OCI-LY1 (cell line): ENCODE measurements at regions not wholly inside any gene's neighbourhood (a gene's known extent, or its start where the extent isn't known, plus 50 kb on each side); places are given as distances from the start of the nearest gene placed in this dataset.

Experiments
- H2AFZ ChIP-seq: fragments of 200-600 bp; sonication (generic), shearing (Covaris generic); 2 replicates; pipeline ENCODE4 v1.6.0; 2014; ENCODE audit warnings: antibody characterized with exemption, mild to moderate bottlenecking, low read length
- H3F3A ChIP-seq: fragments of 200-600 bp; sonication (generic), shearing (Covaris generic); 2 replicates; pipeline ENCODE4 v1.6.0; 2014; ENCODE audit warnings: mild to moderate bottlenecking, antibody characterized with exemption, low read length, moderate library complexity; ENCODE audit not compliant: insufficient read depth
- H3K27ac ChIP-seq: fragments of 200-600 bp; sonication (generic); 2 replicates; pipeline ENCODE4 v1.5.1; 2014; ENCODE audit warnings: low read length, mixed run types, mild to moderate bottlenecking, low read depth; ENCODE audit not compliant: poor library complexity, severe bottlenecking
- H3K27me3 ChIP-seq: fragments of 200-600 bp; sonication (generic); 2 replicates; pipeline ENCODE4 v1.6.0; 2014; ENCODE audit warnings: antibody characterized with exemption, mild to moderate bottlenecking, low read length, moderate library complexity; ENCODE audit not compliant: insufficient read depth
- H3K36me3 ChIP-seq: fragments of 200-600 bp; sonication (generic); 2 replicates; pipeline ENCODE4 v1.6.1; 2014; ENCODE audit warnings: mild to moderate bottlenecking, antibody characterized with exemption, low read length, moderate library complexity, mixed read lengths; ENCODE audit not compliant: insufficient read depth
- H3K4me1 ChIP-seq: fragments of 200-600 bp; sonication (generic); 2 replicates; pipeline ENCODE4 v1.5.1; 2014; ENCODE audit warnings: mild to moderate bottlenecking, low read length, moderate library complexity; ENCODE audit not compliant: insufficient read depth, severe bottlenecking
- H3K4me2 ChIP-seq: fragments of 200-600 bp; sonication (generic), shearing (Covaris generic); 2 replicates; pipeline ENCODE4 v1.6.1; 2014; ENCODE audit warnings: low read length
- H3K4me3 ChIP-seq: fragments of 200-600 bp; sonication (generic); 2 replicates; pipeline ENCODE4 v1.5.1; 2014; ENCODE audit warnings: low read length, low read depth, mild to moderate bottlenecking, mixed read lengths; ENCODE audit not compliant: poor library complexity, severe bottlenecking
- H3K79me2 ChIP-seq: fragments of 200-600 bp; shearing (Covaris generic); 2 replicates; pipeline ENCODE4 v1.6.1; 2016; ENCODE audit warnings: mixed run types, low read length, mixed read lengths; ENCODE audit not compliant: insufficient read depth
- H3K9ac ChIP-seq: fragments of 200-600 bp; sonication (generic), shearing (Covaris generic); 2 replicates; pipeline ENCODE4 v1.6.1; 2014; ENCODE audit warnings: mild to moderate bottlenecking, low read length, mixed read lengths
- H3K9me2 ChIP-seq: fragments of 200-600 bp; sonication (generic), shearing (Covaris generic); 2 replicates; pipeline ENCODE4 v1.6.1; 2014; ENCODE audit warnings: low read depth, mild to moderate bottlenecking, low read length, mixed read lengths
- H3K9me3 ChIP-seq: fragments of 200-600 bp; shearing (Covaris generic); 2 replicates; pipeline ENCODE4 v1.6.1; 2014; ENCODE audit warnings: low read length, mixed read lengths
- H4K20me1 ChIP-seq: fragments of 200-600 bp; sonication (generic), shearing (Covaris generic); 2 replicates; pipeline ENCODE4 v1.6.0; 2016; ENCODE audit warnings: mild to moderate bottlenecking, low read length; ENCODE audit not compliant: insufficient read depth
- EZH2 ChIP-seq: fragments of 200-600 bp; sonication (generic), shearing (Covaris generic); IDR thresholded peaks from 2 replicates; pipeline ENCODE4 v1.8.0; 2017; ENCODE audit warnings: borderline replicate concordance, mixed run types, mild to moderate bottlenecking, antibody characterized with exemption, low read length, moderate library complexity, mixed read lengths
- TF ChIP-seq, protein P1 (sequence below): fragments of 200-600 bp; sonication (generic), shearing (Covaris generic); IDR thresholded peaks from 2 replicates; pipeline ENCODE4 v1.5.1; 2017; ENCODE audit warnings: mild to moderate bottlenecking, antibody characterized with exemption, low read length, moderate library complexity, mixed read lengths

- Histone ChIP-seq H3K4me1 (no peaks in the 10 kb centered on the region), H3K4me2 (no peak overlapping the region), H2AFZ (no peak overlapping the region)
Measured at GRCh38 chr4:125641611-125642010, 326.9 kb downstream of the FAT4 start.

DNA sequence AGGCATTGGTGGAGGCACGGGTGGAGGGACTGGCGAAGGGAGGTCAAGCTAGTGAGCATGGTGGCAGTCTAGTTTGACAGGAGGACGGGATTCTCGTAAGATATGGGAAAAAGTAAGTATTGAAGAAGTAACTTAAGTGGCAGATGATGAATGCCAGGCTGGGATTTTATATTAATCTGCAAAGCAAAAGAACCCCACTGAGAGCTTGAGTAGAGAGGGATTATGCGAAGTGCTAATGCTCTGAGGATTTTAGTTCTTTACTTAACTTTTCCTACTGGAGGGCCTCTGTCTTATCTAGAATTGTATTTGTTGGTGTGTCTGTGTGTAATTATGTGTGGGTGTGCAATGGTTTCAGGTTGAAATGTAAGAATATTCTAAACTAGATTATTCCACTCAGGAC is 327.9 kb downstream of the FAT4 start:
- no peak overlapping the region for H3K27ac ChIP-seq
- no peak overlapping the region for H3K4me2 ChIP-seq
- no peaks in the 10 kb centered on the region for H3K9me3 ChIP-seq
- H3K27me3 ChIP-seq, result no peaks in the 10 kb centered on the region
- H3K36me3 ChIP-seq, result no peaks in the 10 kb centered on the region
- no peaks in the 10 kb centered on the region for H3K79me2 ChIP-seq
- H3K9me2 ChIP-seq, result no peaks in the 10 kb centered on the region
- no peak overlapping the region for H3K4me3 ChIP-seq
- no peaks in the 10 kb centered on the region for H3F3A ChIP-seq
- TF ChIP-seq, protein P1, sequence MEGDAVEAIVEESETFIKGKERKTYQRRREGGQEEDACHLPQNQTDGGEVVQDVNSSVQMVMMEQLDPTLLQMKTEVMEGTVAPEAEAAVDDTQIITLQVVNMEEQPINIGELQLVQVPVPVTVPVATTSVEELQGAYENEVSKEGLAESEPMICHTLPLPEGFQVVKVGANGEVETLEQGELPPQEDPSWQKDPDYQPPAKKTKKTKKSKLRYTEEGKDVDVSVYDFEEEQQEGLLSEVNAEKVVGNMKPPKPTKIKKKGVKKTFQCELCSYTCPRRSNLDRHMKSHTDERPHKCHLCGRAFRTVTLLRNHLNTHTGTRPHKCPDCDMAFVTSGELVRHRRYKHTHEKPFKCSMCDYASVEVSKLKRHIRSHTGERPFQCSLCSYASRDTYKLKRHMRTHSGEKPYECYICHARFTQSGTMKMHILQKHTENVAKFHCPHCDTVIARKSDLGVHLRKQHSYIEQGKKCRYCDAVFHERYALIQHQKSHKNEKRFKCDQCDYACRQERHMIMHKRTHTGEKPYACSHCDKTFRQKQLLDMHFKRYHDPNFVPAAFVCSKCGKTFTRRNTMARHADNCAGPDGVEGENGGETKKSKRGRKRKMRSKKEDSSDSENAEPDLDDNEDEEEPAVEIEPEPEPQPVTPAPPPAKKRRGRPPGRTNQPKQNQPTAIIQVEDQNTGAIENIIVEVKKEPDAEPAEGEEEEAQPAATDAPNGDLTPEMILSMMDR, result no peak
- TF ChIP-seq EZH2, result no peak
- no peaks in the 10 kb centered on the region for H3K4me1 ChIP-seq
- no peak overlapping the region for H2AFZ ChIP-seq
- H3K9ac ChIP-seq, result no peak overlapping the region
- H4K20me1 ChIP-seq, result no peaks in the 10 kb centered on the region

More at GRCh38 chr4:125641611-125642010, 326.9 kb downstream of the FAT4 start:
- Histone ChIP-seq H3K9ac (no peak overlapping the region), H3K27ac (no peak overlapping the region), H3K79me2 (no peaks in the 10 kb centered on the region), H3K9me2 (no peaks in the 10 kb centered on the region), H3K4me3 (no peak overlapping the region), H3K9me3 (no peaks in the 10 kb centered on the region), H3K36me3 (no peaks in the 10 kb centered on the region), H3F3A (no peaks in the 10 kb centered on the region), H3K27me3 (no peaks in the 10 kb centered on the region), H4K20me1 (no peaks in the 10 kb centered on the region)
- TF ChIP-seq, protein P1, result no peak
- TF ChIP-seq EZH2, result no peak

DNA sequence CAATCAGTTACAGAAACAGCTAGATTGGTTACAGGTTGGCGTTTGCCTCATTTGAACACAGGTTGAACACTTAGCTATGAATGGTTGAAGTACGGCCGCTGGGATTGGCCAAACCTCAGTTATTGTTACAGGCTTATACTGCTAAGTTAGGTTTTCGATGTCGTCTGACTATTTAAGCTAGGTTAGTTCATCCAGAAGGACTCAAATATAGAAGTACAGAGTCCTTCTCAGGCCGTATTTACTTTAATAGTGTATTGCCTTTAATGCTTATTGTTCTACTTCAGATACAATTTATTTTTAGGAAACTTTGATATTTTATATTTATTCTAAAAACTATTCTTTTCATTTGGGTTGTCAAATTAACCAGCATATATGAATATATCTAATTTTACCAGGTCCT is 334.7 kb downstream of the FAT4 start:
- TF ChIP-seq EZH2, result no peak
- TF ChIP-seq, protein P1, result no peak
- no peaks in the 10 kb centered on the region for H3K4me1 ChIP-seq

More for the DNA sequence above, 334.7 kb downstream of the FAT4 start:
- Histone ChIP-seq H3K9me2 (no peaks in the 10 kb centered on the region), H4K20me1 (no peaks in the 10 kb centered on the region), H3K79me2 (no peaks in the 10 kb centered on the region), H3K9me3 (no peaks in the 10 kb centered on the region), H3F3A (no peaks in the 10 kb centered on the region), H3K4me2 (no peak overlapping the region), H3K36me3 (no peaks in the 10 kb centered on the region), H3K27me3 (no peaks in the 10 kb centered on the region), H2AFZ (no peak overlapping the region), H3K27ac (no peak overlapping the region), H3K4me3 (no peak overlapping the region), H3K9ac (no peak overlapping the region)
